Fibroblast of lung (primary cell): ENCODE measurements at regions not wholly inside any gene's neighbourhood (a gene's known extent, or its start where the extent isn't known, plus 50 kb on each side); places are given as distances from the start of the nearest gene placed in this dataset.

Source experiments
- DNase-seq, 2 donors: peaks; one replicate each; pipeline versions ENCODE4 v3.0.0 to v3.0.0-alpha.2; 2010; ENCODE audit warnings: low read depth in 2 of 2
- H2AFZ ChIP-seq: 2 replicates; pipeline ENCODE4 v1.5.1; 2012; ENCODE audit warnings: low read length, control low read depth, inconsistent platforms
- H3K27ac ChIP-seq: 2 replicates; pipeline ENCODE4 v1.5.1; 2011; ENCODE audit warnings: low read length, control low read depth; ENCODE audit not compliant: insufficient read depth
- H3K27me3 ChIP-seq: 2 replicates; pipeline ENCODE4 v1.5.1; 2011; ENCODE audit warnings: mild to moderate bottlenecking, low read length; ENCODE audit not compliant: control insufficient read depth, insufficient read depth
- H3K36me3 ChIP-seq: 2 replicates; pipeline ENCODE4 v1.5.1; 2011; ENCODE audit warnings: low read length; ENCODE audit not compliant: control insufficient read depth, insufficient read depth
- H3K4me1 ChIP-seq: 2 replicates; pipeline ENCODE4 v1.5.1; 2011; ENCODE audit warnings: low read length; ENCODE audit not compliant: control insufficient read depth, insufficient read depth; ENCODE audit errors: extremely low read depth
- H3K4me2 ChIP-seq: 2 replicates; pipeline ENCODE4 v1.5.1; 2011; ENCODE audit warnings: low read length, control low read depth; ENCODE audit not compliant: insufficient read depth; ENCODE audit errors: extremely low read depth
- H3K4me3 ChIP-seq, 4 experiments: fragments of 200-600 bp in 1 of 4; sonication (generic) in 1 of 4; replicated peaks in 1 of 4; 2 replicates each; pipeline ENCODE4 v1.5.1; 2011 to 2016; ENCODE audit warnings: low read length in 4 of 4, low read depth in 3 of 4, mild to moderate bottlenecking in 3 of 4, control low read depth in 2 of 4, inconsistent platforms in 1 of 4, mixed read lengths in 1 of 4; ENCODE audit not compliant: insufficient read depth in 1 of 4; ENCODE audit errors: control extremely low read depth in 1 of 4
- H3K79me2 ChIP-seq: 2 replicates; pipeline ENCODE4 v1.5.1; 2012; ENCODE audit warnings: mild to moderate bottlenecking, low read length, inconsistent platforms; ENCODE audit not compliant: control insufficient read depth, insufficient read depth
- H3K9ac ChIP-seq: 2 replicates; pipeline ENCODE4 v1.5.1; 2011; ENCODE audit warnings: mild to moderate bottlenecking, low read length, control low read depth; ENCODE audit not compliant: insufficient read depth
- H3K9me3 ChIP-seq: 2 replicates; pipeline ENCODE4 v1.5.1; 2012; ENCODE audit warnings: low read depth, low read length; ENCODE audit not compliant: control insufficient read depth, insufficient read depth
- H4K20me1 ChIP-seq: 2 replicates; pipeline ENCODE4 v1.5.1; 2011; ENCODE audit warnings: low read length; ENCODE audit not compliant: control insufficient read depth, insufficient read depth; ENCODE audit errors: extremely low read depth
- CTCF ChIP-seq, 2 donors: IDR thresholded peaks in 1 of 2; conservative IDR thresholded peaks in 1 of 2; 1 replicate in 1 of 2; 2 replicates in 1 of 2; pipeline ENCODE4 v1.5.1; 2011 to 2012; ENCODE audit warnings: low read length in 2 of 2, control low read depth in 1 of 2, inconsistent platforms in 1 of 2, low read depth in 1 of 2, mild to moderate bottlenecking in 1 of 2
- EZH2 ChIP-seq: IDR thresholded peaks from 2 replicates; pipeline ENCODE4 v1.5.1; 2012; ENCODE audit warnings: low read length, control low read depth, mild to moderate bottlenecking; ENCODE audit errors: missing control alignments

GRCh38 chr22:47389201-47389600 is 626.8 kb downstream of the TBC1D22A start:
- Histone ChIP-seq H3K4me2 (no peak overlapping the region), H4K20me1 (no peaks in the 10 kb centered on the region), H3K27ac (no peak overlapping the region), H3K36me3 (no peaks in the 10 kb centered on the region), H3K9me3 (no peaks in the 10 kb centered on the region), H3K4me3 (no peak overlapping the region), H3K9ac (no peak overlapping the region), H3K79me2 (no peaks in the 10 kb centered on the region), H3K4me1 (no peaks in the 10 kb centered on the region), H3K27me3 (no peaks in the 10 kb centered on the region), H2AFZ (no peak overlapping the region)
- no peak for TF ChIP-seq CTCF (conservative IDR thresholded peaks at IDR 0.05 in 1 of 2, IDR thresholded peaks at IDR 0.05 in 1 of 2; ENCODE audit: low read depth in 1 of 2, low read length in 2 of 2)
- DNase-seq = no peak

DNA sequence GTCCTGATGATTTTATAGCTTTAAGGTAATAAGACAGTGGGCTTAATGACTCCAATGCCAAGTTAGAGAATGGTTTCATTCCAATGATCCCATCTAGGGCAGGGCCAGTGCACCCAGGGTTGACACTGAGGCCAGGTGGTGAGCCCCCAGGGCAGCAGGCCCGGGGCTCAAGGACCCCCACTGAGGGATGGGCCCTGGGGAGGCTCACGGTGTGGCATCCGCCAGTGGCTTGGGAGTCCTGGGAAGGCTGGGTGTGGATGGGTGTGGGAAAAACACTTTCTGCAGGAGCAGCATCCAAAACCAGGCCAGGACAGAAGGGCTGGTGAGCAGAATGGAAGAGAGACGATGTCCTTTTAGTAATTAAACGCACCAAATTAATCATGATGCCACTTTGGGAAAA is 626.3 kb downstream of the TBC1D22A start:
- Histone ChIP-seq H3K36me3 (no peaks in the 10 kb centered on the region), H3K27me3 (no peaks in the 10 kb centered on the region), H3K9ac (no peak overlapping the region), H3K27ac (no peak overlapping the region), H2AFZ (no peak overlapping the region), H3K4me1 (no peaks in the 10 kb centered on the region), H3K79me2 (no peaks in the 10 kb centered on the region), H3K4me2 (no peak overlapping the region), H3K9me3 (no peaks in the 10 kb centered on the region), H4K20me1 (no peaks in the 10 kb centered on the region), H3K4me3 (no peak overlapping the region)
- no peak for DNase-seq
- TF ChIP-seq EZH2 = no peak

DNA sequence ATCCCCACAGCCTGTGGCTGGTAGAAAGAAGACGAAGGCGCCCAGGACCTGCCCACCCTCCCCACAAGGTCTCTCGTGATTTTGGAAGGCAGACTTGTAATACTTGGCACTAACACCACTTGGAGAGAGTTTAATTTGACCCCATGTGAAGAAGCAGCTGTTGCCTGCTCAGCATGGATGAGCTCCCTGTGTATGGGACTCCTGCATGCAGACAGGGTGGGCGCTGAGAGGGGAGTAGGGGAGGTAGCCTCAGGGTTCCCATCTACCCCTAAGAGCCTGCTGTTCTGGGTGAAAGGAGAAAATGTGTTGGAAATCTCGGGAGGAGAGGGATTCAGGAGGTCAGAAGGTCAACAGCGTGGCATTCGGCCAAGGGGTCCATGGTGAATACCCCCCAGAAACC is 625.9 kb downstream of the TBC1D22A start:
- no peaks in the 10 kb centered on the region for H3K79me2 ChIP-seq
- no peak for DNase-seq
- no peaks in the 10 kb centered on the region for H3K9me3 ChIP-seq
- no peak overlapping the region for H3K4me2 ChIP-seq
- H3K36me3 ChIP-seq = no peaks in the 10 kb centered on the region
- TF ChIP-seq CTCF (conservative IDR thresholded peaks at IDR 0.05 in 1 of 2, IDR thresholded peaks at IDR 0.05 in 1 of 2; ENCODE audit: low read depth in 1 of 2, low read length in 2 of 2) (no peak), EZH2 (no peak)
- H3K27me3 ChIP-seq = no peaks in the 10 kb centered on the region
- no peak overlapping the region for H3K9ac ChIP-seq
- no peak overlapping the region for H2AFZ ChIP-seq
- no peaks in the 10 kb centered on the region for H3K4me1 ChIP-seq
- H4K20me1 ChIP-seq = no peaks in the 10 kb centered on the region
- no peak overlapping the region for H3K27ac ChIP-seq
- no peak overlapping the region for H3K4me3 ChIP-seq
